ENCODE measurements at regions not wholly inside any gene's neighbourhood (a gene's known extent, or its start where the extent isn't known, plus 50 kb on each side); places are given as distances from the start of the nearest gene placed in this dataset.

GRCh38 chr15:59876140-59876539 lies 128.0 kb upstream of the FOXB1 start:
- TF ChIP-seq CTCF (conservative IDR thresholded peaks at IDR 0.05 in 1 of 2, IDR thresholded peaks at IDR 0.05 in 1 of 2; ENCODE audit: extremely low read depth in 1 of 2, insufficient read depth in 1 of 2, low read depth in 1 of 2, low read length in 2 of 2) (no peak), EZH2 (IDR thresholded peaks at IDR 0.05; ENCODE audit: borderline replicate concordance, low read length) (no peak)

Measured in mammary epithelial cell (primary cell).